ENCODE measurements at regions not wholly inside any gene's neighbourhood (a gene's known extent, or its start where the extent isn't known, plus 50 kb on each side); places are given as distances from the start of the nearest gene placed in this dataset.

- Histone ChIP-seq H3K27ac (ENCODE audit: low read depth) (no peak overlapping the region), H3K4me1 (ENCODE audit: insufficient read depth) (no peaks in the 10 kb centered on the region; the same call in 1 of the 2 replicates), H2AFZ (no peak overlapping the region), H3K27me3 (ENCODE audit: insufficient read depth) (peaks cover 6% of the 10 kb centered on the region; the same call in 1 of the 2 replicates), H4K20me1 (replicated peaks; ENCODE audit: insufficient read depth) (no peaks in the 10 kb centered on the region), H3K79me2 (replicated peaks; ENCODE audit: insufficient read depth) (no peaks in the 10 kb centered on the region), H3K9me2 (ENCODE audit: insufficient read depth) (no peaks in the 10 kb centered on the region), H3F3A (replicated peaks; ENCODE audit: low read depth) (no peaks in the 10 kb centered on the region), H3K4me2 (no peak overlapping the region), H3K36me3 (ENCODE audit: insufficient read depth) (no peaks in the 10 kb centered on the region), H3K4me3 (no peak overlapping the region)
- Mint-ChIP-seq H3K36me3 (ENCODE audit: low read depth) (no peaks in the 10 kb centered on the region), H3K9me3 (peaks cover 12% of the 10 kb centered on the region; the same call in 2 of the 3 replicates), H3K27ac (no peak overlapping the region), H3K27me3 (ENCODE audit: insufficient read depth, low read depth, poor library complexity) (peaks cover 7% of the 10 kb centered on the region), H3K4me1 (no peaks in the 10 kb centered on the region; the same call in 2 of the 3 replicates), H3K4me3 (no peak overlapping the region)
- peak; percentile 23 for DNase-seq (ENCODE audit: low spot score)
- ATAC-seq: peak; percentile 60
- TF ChIP-seq ZNF331 (CRISPR knock-in tag; IDR thresholded peaks at IDR 0.05; ENCODE audit: low read depth) (no peak), CTCF (conservative IDR thresholded peaks at IDR 0.05; ENCODE audit: low read depth in 2 of 2) (peak in 1 of 2 experiments; percentile 14; a peak in 1 of 4 replicates), CREB1 (CRISPR knock-in tag; IDR thresholded peaks at IDR 0.05; ENCODE audit: low read depth) (no peak), REST (IDR thresholded peaks at IDR 0.05; ENCODE audit: unreplicated experiment) (no peak)
Measured at GRCh38 chr2:234420408-234420807, 76.5 kb downstream of the ARL4C start.

GRCh38 chr2:234419726-234420125 lies 77.2 kb downstream of the ARL4C start:
- Mint-ChIP-seq H3K27me3 (ENCODE audit: insufficient read depth, low read depth, poor library complexity) (peaks cover 1% of the 10 kb centered on the region), H3K36me3 (ENCODE audit: low read depth) (no peaks in the 10 kb centered on the region), H3K27ac (no peak overlapping the region), H3K4me1 (no peaks in the 10 kb centered on the region; the same call in 2 of the 3 replicates), H3K4me3 (no peak overlapping the region), H3K9me3 (peaks cover 7% of the 10 kb centered on the region; the same call in 2 of the 3 replicates)
- Histone ChIP-seq H3F3A (replicated peaks; ENCODE audit: low read depth) (no peaks in the 10 kb centered on the region), H3K27ac (ENCODE audit: low read depth) (no peak overlapping the region), H3K79me2 (replicated peaks; ENCODE audit: insufficient read depth) (no peaks in the 10 kb centered on the region), H3K27me3 (ENCODE audit: insufficient read depth) (no peaks in the 10 kb centered on the region), H4K20me1 (replicated peaks; ENCODE audit: insufficient read depth) (no peaks in the 10 kb centered on the region), H3K4me2 (no peak overlapping the region), H3K9me2 (ENCODE audit: insufficient read depth) (no peaks in the 10 kb centered on the region), H3K4me3 (no peak overlapping the region), H2AFZ (no peak overlapping the region), H3K4me1 (ENCODE audit: insufficient read depth) (no peaks in the 10 kb centered on the region; the same call in 1 of the 2 replicates), H3K36me3 (ENCODE audit: insufficient read depth) (no peaks in the 10 kb centered on the region)
- DNase-seq (ENCODE audit: low spot score): no peak
- no peak for ATAC-seq
- TF ChIP-seq JUNB (IDR thresholded peaks at IDR 0.05; ENCODE audit: unreplicated experiment) (no peak), REST (IDR thresholded peaks at IDR 0.05; ENCODE audit: unreplicated experiment) (no peak), CTCF (conservative IDR thresholded peaks at IDR 0.05; ENCODE audit: low read depth in 2 of 2) (no peak), EZH2phosphoT487 (IDR thresholded peaks at IDR 0.05; ENCODE audit: unreplicated experiment) (no peak), STAT1 (IDR thresholded peaks at IDR 0.05; ENCODE audit: unreplicated experiment) (no peak), NANOG (IDR thresholded peaks at IDR 0.05; ENCODE audit: borderline replicate concordance) (no peak)
